ENCODE measurements at regions not wholly inside any gene's neighbourhood (a gene's known extent, or its start where the extent isn't known, plus 50 kb on each side); places are given as distances from the start of the nearest gene placed in this dataset.

GRCh38 chr6:14501914-14502313 lies 384.3 kb downstream of the CD83 start:
- no peak for TF ChIP-seq CTCF (IDR thresholded peaks at IDR 0.05)
- TF ChIP-seq REST (IDR thresholded peaks at IDR 0.05; ENCODE audit: insufficient read depth in 1 of 2, low read depth in 2 of 2, low read length in 1 of 2): no peak
- no peak for TF ChIP-seq POLR2AphosphoS5 (IDR thresholded peaks at IDR 0.05; ENCODE audit: low read depth, low read length)
- no peak for TF ChIP-seq TCF7L2 (IDR thresholded peaks at IDR 0.05; ENCODE audit: low read depth, low read length)
